A549 (cell line): ENCODE measurements at regions not wholly inside any gene's neighbourhood (a gene's known extent, or its start where the extent isn't known, plus 50 kb on each side); places are given as distances from the start of the nearest gene placed in this dataset.

Source experiments
- ATAC-seq, 2 experiments: fragments of 200-7000 bp in 1 of 2; fragments of >200 bp in 1 of 2; cut with Nextera tagmentation in 1 of 2; cut with Tn5 transposase in 1 of 2; 3 replicates each; pipeline versions ENCODE4 v1.8.0 to v1.9.1; 2018 to 2020; ENCODE audit warnings: mild to moderate bottlenecking in 1 of 2, moderate library complexity in 1 of 2
- CTCF ChIA-PET: fragments of 300-600 bp; sonication (Branson Sonifier 250); formaldehyde crosslinking; extraction: SDS; loops from one replicate; lab custom pipeline; 2021; ENCODE audit warnings: antibody characterized with exemption, inconsistent platforms; lab: Yijun Ruan, JAX
- POLR2A ChIA-PET: fragments of 350-600 bp; formaldehyde crosslinking; extraction: SDS; loops from one replicate; lab custom pipeline; 2021; ENCODE audit warnings: antibody characterized with exemption, inconsistent platforms; lab: Yijun Ruan, JAX
- DNase-seq, 2 experiments: peaks; one replicate each; pipeline versions ENCODE4 v3.0.0 to v3.0.0-alpha.2; 2011 to 2016; ENCODE audit warnings: low read depth in 1 of 2, low spot score in 1 of 2
- FAIRE-seq: peaks from 2 replicates; lab custom pipeline; 2011; peaks lifted over from hg19 to GRCh38; lab: Jason Lieb, UNC
- H3K27ac ChIP-seq, 2 experiments: fragments of >200 bp; sonication (Bioruptor Twin); formaldehyde crosslinking; 3 replicates each; pipeline ENCODE4 v1.5.1; 2016 to 2017
- H3K4me1 ChIP-seq: fragments of >200 bp; sonication (Bioruptor Twin); formaldehyde crosslinking; 3 replicates; pipeline ENCODE4 v1.6.1; 2016
- H3K4me2 ChIP-seq: fragments of >200 bp; sonication (Bioruptor Twin); formaldehyde crosslinking; 3 replicates; pipeline ENCODE4 v1.6.1; 2016
- H3K4me3 ChIP-seq: fragments of >200 bp; sonication (Bioruptor Twin); formaldehyde crosslinking; 3 replicates; pipeline ENCODE4 v1.5.1; 2016
- H3K9me3 ChIP-seq: fragments of >200 bp; sonication (Bioruptor Twin); formaldehyde crosslinking; 3 replicates; pipeline ENCODE4 v1.6.1; 2016
- ATOH8 ChIP-seq: fragments of 250-450 bp; sonication (Bioruptor Pico); IDR thresholded peaks from 2 replicates; pipeline ENCODE4 v1.5.0; 2020; ENCODE audit warnings: low read depth, mild to moderate bottlenecking, moderate library complexity
- CBX2 ChIP-seq: fragments of 200-600 bp; sonication (generic); IDR thresholded peaks from 2 replicates; pipeline ENCODE4 v1.6.1; 2016; ENCODE audit warnings: low read depth, mild to moderate bottlenecking, borderline replicate concordance
- CBX8 ChIP-seq: fragments of 200-600 bp; sonication (generic); IDR thresholded peaks from 2 replicates; pipeline ENCODE4 v1.6.1; 2016
- CHD2 ChIP-seq: fragments of 150-350 bp; IDR thresholded peaks from 2 replicates; pipeline ENCODE4 v1.6.1; 2014; ENCODE audit warnings: low read length; ENCODE audit not compliant: partially characterized antibody
- EHMT2 ChIP-seq: fragments of 200-600 bp; sonication (generic); IDR thresholded peaks from 2 replicates; pipeline ENCODE4 v1.6.1; 2016; ENCODE audit warnings: antibody characterized with exemption, low read depth, mild to moderate bottlenecking, moderate library complexity
- ELK1 ChIP-seq: fragments of 150-350 bp; IDR thresholded peaks from 2 replicates; pipeline ENCODE4 v1.6.1; 2014; ENCODE audit warnings: low read depth, mild to moderate bottlenecking, low read length
- FOSB ChIP-seq: fragments of 250-450 bp; sonication (Bioruptor Pico); IDR thresholded peaks from 2 replicates; pipeline ENCODE4 v1.5.0; 2020; ENCODE audit warnings: mild to moderate bottlenecking, moderate library complexity
- FOSL2 ChIP-seq, 2 experiments: fragments of 450-650 bp in 1 of 2; fragments of >200 bp in 1 of 2; sonication (Bioruptor Twin) in 1 of 2; formaldehyde crosslinking; IDR thresholded peaks; 2 replicates each; pipeline versions ENCODE4 v1.5.0 to v1.6.1; 2016 to 2020; ENCODE audit warnings: mild to moderate bottlenecking in 1 of 2, moderate library complexity in 1 of 2
- FOXS1 ChIP-seq: fragments of 250-450 bp; sonication (Bioruptor Pico); IDR thresholded peaks from 2 replicates; pipeline ENCODE4 v1.5.0; 2020; ENCODE audit warnings: mild to moderate bottlenecking, moderate library complexity
- HES2 ChIP-seq: fragments of >200 bp; sonication (Bioruptor Twin); formaldehyde crosslinking; IDR thresholded peaks from 2 replicates; pipeline ENCODE4 v1.6.1; 2016
- HOXA7 ChIP-seq: fragments of 250-450 bp; sonication (Bioruptor Pico); IDR thresholded peaks from 2 replicates; pipeline ENCODE4 v1.5.0; 2020; ENCODE audit warnings: mild to moderate bottlenecking, moderate library complexity
- HOXB13 ChIP-seq: fragments of 250-450 bp; sonication (Bioruptor Pico); IDR thresholded peaks from 2 replicates; pipeline ENCODE4 v1.5.0; 2020; ENCODE audit warnings: low read depth, mild to moderate bottlenecking, moderate library complexity
- HOXB5 ChIP-seq: fragments of 250-450 bp; sonication (Bioruptor Pico); IDR thresholded peaks from 2 replicates; pipeline ENCODE4 v1.5.0; 2020; ENCODE audit warnings: mild to moderate bottlenecking, moderate library complexity
- KDM5A ChIP-seq: fragments of 200-600 bp; sonication (generic); IDR thresholded peaks from 2 replicates; pipeline ENCODE4 v1.6.1; 2016; ENCODE audit warnings: antibody characterized with exemption, mild to moderate bottlenecking
- MAFK ChIP-seq: fragments of 450-650 bp; IDR thresholded peaks from 2 replicates; pipeline ENCODE4 v1.6.1; 2014; ENCODE audit not compliant: partially characterized antibody
- MAX ChIP-seq: IDR thresholded peaks from 2 replicates; pipeline ENCODE4 v1.6.1; 2012
- MYC ChIP-seq: IDR thresholded peaks from 2 replicates; pipeline ENCODE4 v1.6.1; 2012; ENCODE audit warnings: mild to moderate bottlenecking, inconsistent platforms, low read length, improper control_type of control experiment, borderline replicate concordance
- NPAS2 ChIP-seq: fragments of 250-450 bp; sonication (Bioruptor Pico); IDR thresholded peaks from 2 replicates; pipeline ENCODE4 v1.8.0; 2022; ENCODE audit warnings: mild to moderate bottlenecking, moderate library complexity, borderline replicate concordance
- PBX3 ChIP-seq: IDR thresholded peaks from 2 replicates; pipeline ENCODE4 v1.6.1; 2012
- POLR2A ChIP-seq: IDR thresholded peaks from 2 replicates; pipeline ENCODE4 v1.6.1; 2012; ENCODE audit warnings: mild to moderate bottlenecking, low read length
- POLR2AphosphoS2 ChIP-seq: conservative IDR thresholded peaks from 2 replicates; pipeline ENCODE4 v1.6.1; 2012; ENCODE audit warnings: low read length, improper control_type of control experiment, inconsistent platforms
- RARB ChIP-seq: fragments of 250-450 bp; sonication (Bioruptor Pico); IDR thresholded peaks from 2 replicates; pipeline ENCODE4 v1.8.0; 2021; ENCODE audit warnings: mild to moderate bottlenecking, moderate library complexity
- RCOR1 ChIP-seq: fragments of 150-350 bp; IDR thresholded peaks from 2 replicates; pipeline ENCODE4 v1.6.1; 2014; ENCODE audit warnings: antibody characterized with exemption, low read length, low read depth
- RNF2 ChIP-seq: fragments of 200-600 bp; sonication (generic); IDR thresholded peaks from 2 replicates; pipeline ENCODE4 v1.6.1; 2016; ENCODE audit warnings: low read depth, mild to moderate bottlenecking, antibody characterized with exemption, moderate library complexity, borderline replicate concordance
- SREBF2 ChIP-seq: fragments of 450-650 bp; IDR thresholded peaks from 2 replicates; pipeline ENCODE4 v1.6.1; 2014; ENCODE audit warnings: mild to moderate bottlenecking, moderate library complexity
- USF2 ChIP-seq: fragments of 450-650 bp; IDR thresholded peaks from 2 replicates; pipeline ENCODE4 v1.6.1; 2014; ENCODE audit warnings: antibody characterized with exemption
- ZC3H11A ChIP-seq: fragments of 450-650 bp; IDR thresholded peaks from 2 replicates; pipeline ENCODE4 v1.6.1; 2014; ENCODE audit warnings: antibody characterized with exemption, mild to moderate bottlenecking
- ZFP36 ChIP-seq: fragments of 450-650 bp; IDR thresholded peaks from 2 replicates; pipeline ENCODE4 v1.6.1; 2014; ENCODE audit warnings: borderline replicate concordance; ENCODE audit not compliant: partially characterized antibody
- ZSCAN20 ChIP-seq: fragments of 250-450 bp; sonication (Bioruptor Pico); IDR thresholded peaks from 2 replicates; pipeline ENCODE4 v1.8.0; 2022; ENCODE audit warnings: mild to moderate bottlenecking, moderate library complexity
- WGBS: methylation state at CpG from one replicate; pipeline ENCODE4 v1.1.6; 2017; ENCODE audit errors: missing lambda C conversion rate; 5-methylcytosine and 5-hydroxymethylcytosine counted together

GRCh38 chr12:54711669-54712068 is 63.5 kb upstream of the DCD start:
- Histone ChIP-seq H3K4me3 (no peak overlapping the region), H3K27ac (no peak overlapping the region), H3K9me3 (no peaks in the 10 kb centered on the region), H3K4me1 (no peaks in the 10 kb centered on the region), H3K4me2 (no peak overlapping the region)
- TF ChIP-seq USF2 (no peak), POLR2A (no peak), CHD2 (no peak), FOSL2 (IDR thresholded peaks at IDR 0.05) (no peak), FOSL2 (CRISPR knock-in tag; IDR thresholded peaks at IDR 0.05) (no peak), MAX (no peak), EHMT2 (no peak), HOXA7 (CRISPR knock-in tag) (no peak), HES2 (no peak), POLR2AphosphoS2 (no peak), NPAS2 (CRISPR knock-in tag) (no peak), PBX3 (no peak)
- POLR2A ChIA-PET = no interaction called here
- CTCF ChIA-PET = no interaction called here
- FAIRE-seq (no peak), ATAC-seq (no peak), DNase-seq (no peak)
- WGBS = 0% methylated on average over 1 of the region's 1 CpG

- no peak for DNase-seq
- ChIA-PET POLR2A (no interaction called here), CTCF (interaction anchor here (0.6 to 1.8 kb wide), 2 partner anchors 16 to 363 kb away, joined by 3 to 5 read pairs; no protein-coding TSS in a partner anchor)
- Histone ChIP-seq H3K4me3 (no peak overlapping the region), H3K4me2 (no peak overlapping the region), H3K9me3 (no peaks in the 10 kb centered on the region), H3K4me1 (no peaks in the 10 kb centered on the region), H3K27ac (no peak overlapping the region)
- no peak for ATAC-seq
- TF ChIP-seq MAX = no peak
- TF ChIP-seq RARB (CRISPR knock-in tag) = no peak
- TF ChIP-seq SREBF2 = no peak
- no peak for TF ChIP-seq MYC
- TF ChIP-seq POLR2AphosphoS2 = no peak
- TF ChIP-seq KDM5A = no peak
- TF ChIP-seq ZSCAN20 (CRISPR knock-in tag) = no peak
- no peak for TF ChIP-seq FOSB (CRISPR knock-in tag)
- no peak for TF ChIP-seq ZC3H11A
- TF ChIP-seq FOXS1 = no peak
- TF ChIP-seq ELK1 = no peak
- WGBS = 27% methylated on average over 4 of the region's 4 CpGs
- no peak for FAIRE-seq
Observed at GRCh38 chr12:54708826-54709225, 60.7 kb upstream of the DCD start.

GRCh38 chr12:54704202-54704601 is 56.0 kb upstream of the DCD start:
- TF ChIP-seq KDM5A = no peak
- no peak for TF ChIP-seq ZC3H11A
- no peak for TF ChIP-seq ATOH8 (CRISPR knock-in tag)
- no peak for TF ChIP-seq CBX2
- TF ChIP-seq RCOR1 = no peak
- no peak for TF ChIP-seq CHD2
- TF ChIP-seq ZFP36 = no peak
- TF ChIP-seq NPAS2 (CRISPR knock-in tag) = no peak
- TF ChIP-seq HOXB13 (CRISPR knock-in tag) = no peak
- no peak for TF ChIP-seq HOXB5 (CRISPR knock-in tag)
- no peak for TF ChIP-seq ELK1
- no peak for TF ChIP-seq RNF2
- TF ChIP-seq CBX8 = no peak
- no peak for TF ChIP-seq POLR2A
- no peak for TF ChIP-seq MAFK
- TF ChIP-seq, all 56 proteins: peak for 0
- no peak overlapping the region for H3K4me2 ChIP-seq
- no peaks in the 10 kb centered on the region for H3K4me1 ChIP-seq
- no peak overlapping the region for H3K4me3 ChIP-seq
- 26% methylated on average over 8 of the region's 8 CpGs for WGBS
- ChIA-PET CTCF (no interaction called here), POLR2A (no interaction called here)
- ATAC-seq (no peak), DNase-seq (no peak), FAIRE-seq (no peak)
- H3K27ac ChIP-seq = no peak overlapping the region
- no peaks in the 10 kb centered on the region for H3K9me3 ChIP-seq
